ENCODE measurements at regions not wholly inside any gene's neighbourhood (a gene's known extent, or its start where the extent isn't known, plus 50 kb on each side); places are given as distances from the start of the nearest gene placed in this dataset.
"Not testable (repeated sequence)": the region's sequence is repeated elsewhere in the genome, so short reads cannot be mapped to it uniquely, and the experiment has no call there.

- DNase-seq = no peak
Observed at GRCh38 chr12:128109636-128110035, 157.3 kb upstream of the TMEM132C start.

DNA sequence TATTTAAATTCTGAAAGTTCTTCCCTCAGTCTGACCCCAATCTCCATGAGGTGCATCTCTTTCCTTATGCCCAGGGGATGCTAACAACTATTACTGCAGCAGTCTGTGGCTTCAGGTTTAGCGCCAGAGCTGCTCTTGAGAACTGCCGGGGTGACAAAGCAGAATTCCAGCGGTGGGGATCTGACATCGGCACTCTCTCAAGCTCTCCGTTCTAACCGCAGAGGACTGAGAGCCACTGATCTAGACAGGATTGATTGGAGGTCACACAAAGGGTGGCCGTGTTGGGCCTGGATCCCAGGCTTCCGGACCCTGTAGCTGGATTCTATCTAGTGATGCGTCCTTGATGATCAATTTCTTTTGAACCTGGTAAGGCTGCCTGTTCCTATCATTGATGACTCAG is 155.6 kb upstream of the TMEM132C start:
- DNase-seq = no peak

DNA sequence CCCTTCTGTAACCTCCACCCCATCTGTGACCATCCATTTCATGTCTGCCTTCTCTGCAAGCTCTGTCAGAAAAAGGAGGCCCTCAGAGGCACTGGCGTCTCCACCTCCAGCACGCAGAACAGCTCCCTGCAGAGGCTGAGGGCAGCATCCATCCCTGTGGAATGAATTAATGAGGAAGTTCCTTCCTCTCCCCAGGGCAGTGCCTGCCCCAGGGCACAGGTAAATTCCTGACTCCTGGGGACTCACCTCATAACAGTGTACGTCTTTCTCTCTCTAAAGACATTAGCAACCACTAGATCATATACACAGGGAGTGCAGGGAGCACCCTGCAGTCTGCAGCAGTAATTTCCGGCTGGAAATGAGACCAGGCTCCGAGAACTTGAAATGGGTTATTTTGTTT is 155.0 kb upstream of the TMEM132C start:
- no peak for DNase-seq

DNA sequence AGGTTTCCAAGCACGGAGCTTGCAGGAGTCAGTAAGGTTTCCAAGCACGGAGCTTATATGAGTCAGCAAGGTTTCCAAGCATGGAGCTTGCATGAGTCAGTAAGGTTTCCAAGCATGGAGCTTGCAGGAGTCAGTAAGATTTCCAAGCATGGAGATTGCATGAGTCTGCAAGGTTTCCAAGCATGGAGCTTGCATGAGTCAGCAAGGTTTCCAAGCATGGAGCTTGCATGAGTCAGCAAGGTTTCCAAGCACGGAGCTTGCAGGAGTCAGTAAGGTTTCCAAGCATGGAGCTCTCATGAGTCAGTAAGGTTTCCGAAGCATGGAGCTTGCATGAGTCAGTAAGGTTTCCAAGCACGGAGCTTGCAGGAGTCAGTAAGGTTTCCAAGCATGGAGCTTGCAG is 153.7 kb upstream of the TMEM132C start:
- DNase-seq = not testable (repeated sequence)

- DNase-seq = no peak
Observed at GRCh38 chr12:128114485-128114884, 152.5 kb upstream of the TMEM132C start.

GRCh38 chr12:128116537-128116936 is 150.4 kb upstream of the TMEM132C start:
- DNase-seq = no peak

- DNase-seq = no peak
Observed at GRCh38 chr12:128120035-128120434, 146.9 kb upstream of the TMEM132C start.

DNA sequence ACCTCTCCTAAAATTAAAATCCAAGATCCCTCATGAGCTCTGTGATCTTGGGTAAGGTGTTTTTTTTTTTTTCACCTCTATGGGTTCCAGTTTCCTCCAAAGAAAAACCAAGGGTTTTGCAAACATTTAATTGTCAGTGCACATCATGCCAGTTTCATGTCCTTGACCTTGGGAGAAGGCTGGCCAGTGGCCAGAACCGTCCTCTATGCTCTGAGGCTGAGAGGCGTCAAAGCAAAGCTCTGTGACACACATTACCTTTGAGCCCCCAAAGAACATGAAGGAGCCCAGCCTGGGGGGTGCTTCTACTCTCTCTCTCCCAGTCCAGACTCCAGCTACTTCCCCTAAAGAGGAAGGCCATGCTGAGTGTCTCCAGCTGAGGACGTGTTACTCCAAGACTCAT is 145.5 kb upstream of the TMEM132C start:
- DNase-seq = no peak

- DNase-seq = no peak
Observed at GRCh38 chr12:128123096-128123495, 143.9 kb upstream of the TMEM132C start.

DNA sequence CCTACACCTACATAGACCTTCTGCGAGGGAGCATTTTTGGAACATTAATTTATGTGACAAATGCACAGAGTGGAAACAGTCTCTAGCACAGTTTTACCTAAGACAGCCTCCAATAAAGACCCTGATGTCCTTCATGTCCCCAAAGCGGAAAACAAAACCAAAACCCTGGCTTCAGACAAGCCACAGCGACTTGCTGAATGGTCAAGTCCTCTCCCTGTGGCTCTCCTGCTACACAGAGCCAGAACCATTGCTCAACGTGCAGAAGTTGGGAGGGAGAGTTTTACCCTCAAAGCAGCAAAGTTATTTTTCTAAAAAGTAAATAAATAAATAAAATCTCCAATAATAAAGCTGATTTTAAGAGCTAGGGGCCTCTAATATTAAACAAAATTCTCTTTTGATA is 135.0 kb upstream of the TMEM132C start:
- DNase-seq = no peak

- no peak for DNase-seq
Observed at GRCh38 chr12:128133321-128134073, 133.5 kb upstream of the TMEM132C start.

DNA sequence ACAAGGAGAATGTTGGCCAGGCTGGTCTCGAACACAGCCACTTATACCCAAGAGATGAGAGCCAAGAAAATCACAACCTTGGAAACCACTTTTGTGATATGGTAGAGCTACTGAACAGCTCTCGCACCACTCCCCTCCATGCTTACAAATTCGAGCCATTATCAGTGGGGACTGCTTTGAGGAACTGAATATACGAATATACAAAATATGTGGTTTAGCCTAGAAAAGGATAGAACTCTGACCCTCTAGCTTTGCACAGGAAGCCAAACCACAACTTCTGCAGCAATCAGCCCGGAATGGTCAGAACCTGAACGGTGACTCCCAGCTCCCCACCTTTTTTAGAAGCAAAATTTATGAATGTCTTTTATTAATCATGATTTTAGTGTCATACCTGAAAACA is 129.8 kb upstream of the TMEM132C start:
- DNase-seq = no peak

- no peak for DNase-seq
Observed at GRCh38 chr12:128138125-128138524, 128.8 kb upstream of the TMEM132C start.

- DNase-seq = no peak
Observed at GRCh38 chr12:128140551-128140950, 126.4 kb upstream of the TMEM132C start.

- DNase-seq = no peak
Observed at GRCh38 chr12:128150961-128151360, 116.0 kb upstream of the TMEM132C start.

DNA sequence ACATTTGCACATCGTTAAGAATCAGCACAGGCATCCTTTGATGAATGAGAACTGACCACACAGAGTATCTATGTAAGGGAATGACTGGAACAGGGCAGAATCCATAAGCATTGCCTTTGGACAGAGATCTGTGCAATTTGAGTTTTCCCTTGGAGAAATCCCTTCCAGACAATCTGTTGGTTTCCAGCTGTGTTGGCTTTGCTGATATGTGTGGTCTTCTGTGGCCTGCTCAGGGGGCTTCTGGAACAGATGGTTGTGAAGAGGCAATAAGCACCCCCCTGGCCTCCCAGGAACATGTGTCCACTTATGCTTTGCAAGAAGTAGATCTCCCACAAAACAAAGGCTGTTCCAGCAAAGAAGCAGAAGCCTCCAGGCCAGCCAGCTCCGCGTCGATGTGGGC is 111.4 kb upstream of the TMEM132C start:
- DNase-seq = no peak

- DNase-seq = no peak
Observed at GRCh38 chr12:128163086-128163485, 103.9 kb upstream of the TMEM132C start.

GRCh38 chr12:128164533-128164932 is 102.4 kb upstream of the TMEM132C start:
- DNase-seq = no peak

GRCh38 chr12:128165387-128165786 is 101.6 kb upstream of the TMEM132C start:
- no peak for DNase-seq

GRCh38 chr12:128168273-128168672 is 98.7 kb upstream of the TMEM132C start:
- DNase-seq = no peak

DNA sequence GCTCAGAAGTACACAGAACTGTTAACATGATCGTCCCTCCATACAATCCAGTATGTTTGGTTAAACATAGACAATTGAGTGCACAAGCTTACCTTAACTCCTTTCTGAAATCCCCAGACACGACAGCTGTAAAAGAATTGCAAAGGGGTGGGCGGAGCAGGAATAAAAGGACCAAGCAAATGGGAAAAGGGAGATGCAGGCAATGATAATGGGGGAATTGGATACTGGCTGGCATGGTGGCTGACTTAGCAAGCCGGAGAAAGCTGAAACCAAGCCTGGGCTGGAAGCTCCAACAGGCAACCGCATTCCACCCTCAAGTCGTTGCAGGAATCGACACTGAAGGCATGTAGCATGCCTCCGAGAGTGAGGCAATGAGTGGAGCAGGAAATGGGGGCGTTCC is 96.8 kb upstream of the TMEM132C start:
- no peak for DNase-seq

DNA sequence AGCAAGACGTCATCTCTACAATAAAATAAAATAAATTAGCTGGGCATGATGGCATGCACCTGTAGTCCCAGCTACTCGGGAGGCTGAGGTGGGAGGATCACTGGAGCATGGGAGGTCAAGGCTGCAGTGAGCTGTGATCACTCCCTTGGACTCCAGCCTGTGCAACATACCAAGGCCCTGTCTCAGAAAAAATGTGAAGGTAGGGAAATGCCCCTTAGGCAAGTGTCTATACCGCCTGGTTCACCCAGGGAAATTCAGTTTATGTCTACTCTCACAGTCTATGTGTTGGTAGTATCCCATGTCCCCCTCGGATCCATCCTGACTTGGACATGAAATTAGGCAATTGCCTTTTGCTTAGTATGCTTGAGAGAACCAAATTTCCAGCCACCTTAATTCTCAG is 88.4 kb upstream of the TMEM132C start:
- no peak for DNase-seq

- DNase-seq = no peak
Observed at GRCh38 chr12:128178966-128179365, 88.0 kb upstream of the TMEM132C start.

GRCh38 chr12:128180166-128180565 is 86.8 kb upstream of the TMEM132C start:
- no peak for DNase-seq

GRCh38 chr12:128190052-128190451 is 76.9 kb upstream of the TMEM132C start:
- DNase-seq = no peak
